Stimulated activated naive CD4-positive, alpha-beta T cell treated with Interleukin-2 at 50 U/mL for 16 hours (primary cell): ENCODE measurements at regions not wholly inside any gene's neighbourhood (a gene's known extent, or its start where the extent isn't known, plus 50 kb on each side); places are given as distances from the start of the nearest gene placed in this dataset.

Experiments used
- DNase-seq: peaks from one replicate; lab custom pipeline; 2025; lab: John Stamatoyannopoulos, UW

DNA sequence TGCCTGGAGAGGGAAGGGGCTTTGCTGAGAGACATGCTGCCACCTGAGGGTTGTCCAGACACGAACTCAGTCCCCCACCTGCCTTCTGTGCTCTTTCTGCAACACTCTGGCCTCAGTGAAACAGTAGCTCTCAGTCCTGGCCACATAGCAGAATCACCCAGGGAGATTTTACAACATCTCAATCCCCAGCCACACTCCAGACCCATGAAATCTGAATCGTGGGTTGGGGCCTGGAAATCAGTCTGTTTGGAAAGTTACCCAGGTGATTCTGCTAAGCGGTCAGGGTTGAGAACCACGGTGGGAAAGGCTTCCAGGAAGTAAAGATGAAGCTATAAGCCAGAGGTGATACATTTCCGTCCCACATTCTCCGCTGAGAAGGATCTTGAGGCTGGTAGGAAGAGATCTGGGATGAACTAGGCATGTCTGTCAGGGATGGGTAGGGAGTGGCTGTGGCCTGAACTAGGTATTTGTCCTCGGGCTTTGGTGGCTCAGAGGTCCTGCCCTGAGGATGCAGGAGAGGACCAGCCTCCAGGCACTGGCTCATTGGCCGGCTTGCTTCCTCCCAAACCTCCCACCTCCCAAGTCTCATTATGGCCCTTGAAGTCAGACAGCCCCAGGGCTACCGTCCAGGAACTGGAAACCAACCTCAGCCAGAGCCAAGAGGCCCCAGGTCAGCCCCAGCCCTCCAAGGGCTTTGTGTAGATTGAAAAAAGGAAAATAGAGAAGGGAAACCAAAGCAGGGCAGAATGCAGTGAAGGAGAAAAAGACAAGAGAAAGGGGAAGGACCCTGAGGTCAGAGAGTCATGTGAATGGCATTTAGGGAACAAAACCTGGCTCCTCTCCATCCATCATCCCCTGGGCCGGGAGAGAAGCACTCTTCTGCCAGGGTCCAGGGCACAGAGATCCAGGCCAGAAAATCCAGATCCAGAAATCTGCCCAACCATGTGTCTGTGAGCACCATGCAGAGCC, 119.6 kb downstream of the ZFP36L2 start:
- no peak for DNase-seq

- no peak for DNase-seq
Measured at GRCh38 chr2:43105586-43106558, 120.5 kb downstream of the ZFP36L2 start.

DNA sequence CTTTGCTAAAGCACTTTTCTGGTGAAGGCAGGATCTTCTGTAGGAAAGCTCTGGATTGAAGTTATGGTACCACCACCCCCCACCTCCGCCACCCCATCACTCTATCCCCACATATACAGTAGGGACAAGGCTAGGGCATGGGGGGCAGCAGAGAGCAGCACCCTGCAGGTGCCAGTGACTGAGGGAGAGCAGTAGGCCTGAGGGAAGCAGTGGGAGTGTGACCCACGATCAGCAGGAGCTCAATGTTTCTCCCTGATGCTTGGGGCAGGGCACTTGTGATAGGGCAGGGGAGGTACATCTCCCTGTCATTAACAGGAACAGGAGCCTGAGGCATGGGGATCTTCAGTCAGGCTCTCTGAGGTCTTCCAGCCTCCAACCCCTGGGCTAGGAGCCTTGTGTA, 121.6 kb downstream of the ZFP36L2 start:
- DNase-seq, result no peak

GRCh38 chr2:43104106-43104505, 122.3 kb downstream of the ZFP36L2 start:
- DNase-seq, result no peak

- no peak for DNase-seq
Measured at GRCh38 chr2:43103093-43103404, 123.4 kb downstream of the ZFP36L2 start.

DNA sequence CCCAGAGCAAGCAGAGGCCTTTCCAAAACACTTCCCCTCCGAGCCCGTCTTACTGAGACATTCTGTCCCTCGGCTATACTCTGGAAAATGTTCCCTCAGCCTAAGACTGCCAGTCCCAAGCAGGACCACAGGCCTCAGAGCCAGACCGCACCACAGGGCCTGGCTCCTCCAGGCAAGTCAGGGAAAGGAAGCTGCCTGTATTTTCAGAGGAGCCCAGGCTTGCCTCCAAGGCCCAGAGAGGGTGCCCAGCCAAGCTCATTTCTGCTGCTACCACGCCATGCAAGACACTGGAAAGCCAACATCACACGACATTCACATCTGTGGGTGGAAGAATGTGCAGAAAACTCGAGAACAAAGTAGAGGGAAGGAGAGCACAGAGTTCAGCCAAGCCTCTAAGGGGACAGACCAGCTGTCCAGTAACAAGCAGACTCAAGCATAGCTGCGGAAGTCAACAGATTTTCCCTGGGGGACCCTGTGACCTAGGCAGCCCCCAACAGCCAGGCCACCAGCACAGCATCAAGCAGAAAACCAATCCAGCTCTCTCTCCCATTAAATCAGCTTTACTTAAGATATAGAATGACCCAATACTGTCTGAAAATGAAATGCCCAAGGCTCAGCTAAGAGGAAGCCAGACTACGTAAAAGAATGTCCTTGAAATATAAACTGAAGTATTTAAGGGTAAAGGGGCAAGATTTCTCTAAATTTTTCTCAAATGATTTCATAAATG, 123.9 kb downstream of the ZFP36L2 start:
- no peak for DNase-seq

GRCh38 chr2:43101751-43102150, 124.7 kb downstream of the ZFP36L2 start:
- DNase-seq, result no peak

DNA sequence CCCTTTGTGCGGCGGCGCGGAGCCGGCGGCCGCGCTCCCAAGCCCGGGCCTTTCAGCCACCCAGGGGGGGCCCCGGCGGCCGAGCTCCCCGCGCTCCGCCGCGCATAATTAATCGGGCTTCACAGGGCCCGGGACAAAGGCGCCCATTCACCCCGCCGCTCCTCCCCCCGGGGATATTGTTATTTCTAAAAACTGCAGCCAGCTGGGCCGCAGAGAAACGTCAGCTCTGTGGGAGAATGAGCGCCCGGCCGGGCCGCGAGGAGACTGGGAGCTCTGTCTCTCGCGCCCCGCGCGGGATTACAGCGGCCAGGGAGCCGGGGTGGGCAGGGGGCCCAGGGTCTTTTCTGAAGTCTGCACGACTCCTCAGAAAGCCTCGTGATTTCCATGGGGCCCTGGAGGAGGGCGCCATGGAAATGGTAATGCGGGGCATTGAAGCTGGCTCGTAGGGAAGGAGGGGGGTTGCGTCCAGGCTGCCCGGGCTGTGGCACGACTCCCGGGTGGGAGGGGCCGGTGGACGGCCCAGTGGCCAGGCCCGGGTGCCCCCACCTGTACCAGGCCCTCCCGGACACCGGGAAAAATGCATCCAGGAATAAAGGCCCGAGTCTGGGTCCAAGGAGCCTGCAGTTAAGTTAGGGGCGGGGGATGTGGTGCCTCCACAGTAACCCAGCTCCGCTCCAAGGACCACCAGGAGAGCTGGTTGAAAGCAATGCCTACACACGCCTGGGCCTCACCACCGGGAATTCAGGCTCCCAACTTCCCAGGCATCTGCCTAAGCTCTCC, 125.3 kb downstream of the ZFP36L2 start:
- no peak for DNase-seq

- DNase-seq, result no peak
Measured at GRCh38 chr2:43100362-43100882, 126.0 kb downstream of the ZFP36L2 start.

DNA sequence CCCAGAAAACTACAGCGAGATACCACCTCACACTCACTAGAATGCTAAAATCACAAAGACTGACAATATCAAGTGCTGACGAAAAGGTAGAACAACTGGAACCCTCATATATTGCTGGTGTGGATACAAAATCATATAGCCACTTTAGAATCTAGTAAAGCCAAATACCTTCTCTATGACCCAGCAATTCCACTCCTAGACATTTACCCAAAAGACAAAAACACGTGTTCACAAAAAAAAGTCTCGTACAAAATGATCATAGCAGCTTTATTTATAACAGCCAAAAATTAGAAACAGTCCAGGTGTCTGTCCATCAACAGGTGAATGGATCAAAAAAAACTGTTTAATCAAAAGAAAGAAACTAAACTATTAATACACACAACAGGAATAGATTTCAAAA, 126.6 kb downstream of the ZFP36L2 start:
- DNase-seq, result no peak

DNA sequence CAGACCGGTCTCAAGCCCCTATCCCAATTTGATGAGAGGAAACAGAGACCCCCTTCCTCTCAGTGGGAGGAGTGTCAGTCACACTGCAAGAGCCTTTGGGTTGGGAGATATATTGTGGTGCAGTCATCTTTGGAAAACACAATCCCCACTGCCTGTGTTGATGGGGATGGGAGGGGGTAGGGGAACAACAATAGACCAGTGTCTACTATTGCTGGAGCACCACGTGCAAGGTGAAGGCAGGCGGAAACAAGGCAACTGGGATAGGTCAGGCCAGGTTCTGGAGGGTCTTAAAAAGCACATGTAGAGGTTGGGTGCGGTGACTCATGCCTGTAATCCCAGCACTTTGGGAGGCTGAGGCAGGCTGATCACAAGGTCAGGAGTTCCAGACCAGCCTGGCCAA, 127.9 kb downstream of the ZFP36L2 start:
- no peak for DNase-seq

DNA sequence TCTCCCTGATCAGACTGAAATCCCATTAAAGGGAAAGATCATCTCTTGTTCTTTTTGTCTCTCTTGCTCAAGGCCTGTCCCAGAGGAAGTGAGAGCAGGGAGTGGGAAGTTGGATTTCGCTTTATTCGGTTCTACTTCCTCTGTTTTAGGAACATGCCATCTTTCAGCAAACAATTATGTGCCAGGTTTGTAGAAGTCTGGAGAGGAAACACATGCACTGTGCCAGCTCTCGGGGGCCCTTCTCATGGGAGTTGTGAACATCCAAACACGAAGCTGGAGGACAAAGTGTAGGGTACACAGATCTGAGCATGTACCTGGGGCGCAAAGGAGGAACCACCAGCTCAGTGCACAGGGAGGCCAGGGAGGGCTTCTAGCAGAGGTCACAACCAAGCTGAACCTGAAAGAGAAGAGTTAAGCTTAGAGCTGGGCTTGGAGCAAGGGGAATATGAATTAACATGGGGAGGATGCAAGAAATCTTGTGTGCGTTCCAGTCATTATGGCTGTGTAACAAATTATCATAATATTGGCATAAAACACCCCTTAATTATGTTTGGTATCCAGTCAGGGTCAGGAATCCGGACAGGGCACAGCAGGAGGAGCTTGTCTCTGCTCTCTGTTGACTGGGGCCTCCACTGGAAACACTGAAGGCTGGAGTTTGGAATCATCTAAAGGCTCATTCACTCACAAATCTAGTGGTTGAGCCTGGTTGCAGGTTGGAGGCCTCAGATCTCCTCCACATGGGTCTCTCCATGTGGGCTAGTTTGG, 128.6 kb downstream of the ZFP36L2 start:
- DNase-seq, result no peak

- no peak for DNase-seq
Measured at GRCh38 chr2:43095533-43096295, 130.7 kb downstream of the ZFP36L2 start.

GRCh38 chr2:43092520-43093179, 133.8 kb downstream of the ZFP36L2 start:
- DNase-seq, result no peak

DNA sequence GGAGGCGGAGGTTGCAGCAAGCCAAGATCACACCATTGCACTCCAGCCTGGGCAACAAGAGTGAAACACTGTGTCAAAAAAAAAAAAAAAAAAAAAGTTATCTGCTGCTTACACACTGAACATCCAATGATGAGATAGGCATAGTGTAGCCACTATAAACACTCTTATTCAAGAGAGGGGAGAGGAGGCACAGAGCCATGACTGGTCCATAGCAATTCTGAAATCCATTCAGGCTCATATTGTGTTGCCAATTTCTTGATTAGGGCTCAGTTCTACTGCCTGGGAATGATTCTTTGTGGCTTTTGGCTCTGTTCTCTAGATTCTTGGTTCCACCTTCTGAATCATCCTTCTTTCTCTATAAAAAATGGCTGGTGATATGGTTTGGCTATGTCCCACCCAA, 136.1 kb downstream of the ZFP36L2 start:
- no peak for DNase-seq

GRCh38 chr2:43088143-43089073, 138.0 kb downstream of the ZFP36L2 start:
- DNase-seq, result no peak

DNA sequence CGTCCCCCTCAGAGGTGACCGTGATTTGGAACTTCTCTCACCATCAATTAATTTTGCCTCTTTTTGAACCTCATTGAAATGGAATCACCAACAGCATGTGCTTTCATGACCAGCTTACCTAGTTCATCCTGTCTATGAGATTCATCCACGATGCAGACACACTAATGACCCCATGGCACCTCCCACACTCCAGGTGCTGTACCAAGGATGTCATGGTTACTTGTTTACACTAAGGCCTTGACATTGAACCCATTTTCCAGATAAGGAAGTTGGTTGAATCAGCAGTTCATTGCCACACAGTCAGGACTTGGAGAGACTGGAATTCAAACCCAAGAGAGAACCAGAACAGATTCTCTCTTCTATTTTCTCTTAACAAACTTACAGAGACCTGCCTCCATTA, 139.0 kb downstream of the ZFP36L2 start:
- no peak for DNase-seq
